K562 (cell line): ENCODE measurements at regions not wholly inside any gene's neighbourhood (a gene's known extent, or its start where the extent isn't known, plus 50 kb on each side); places are given as distances from the start of the nearest gene placed in this dataset.

ENCODE experiments used
- AFF4 ChIP-seq: sonication (generic); formaldehyde crosslinking; IDR thresholded peaks from 2 replicates; pipeline ENCODE4 v1.8.0; 2023; ENCODE audit warnings: mild to moderate bottlenecking, missing genetic modification reagents
- ARID1B ChIP-seq: fragments of 450-650 bp; IDR thresholded peaks from 2 replicates; pipeline ENCODE4 v1.6.1; 2016; ENCODE audit warnings: antibody characterized with exemption, mild to moderate bottlenecking, inconsistent platforms
- CREB1 ChIP-seq, 2 experiments: sonication (generic) in 1 of 2; formaldehyde crosslinking in 1 of 2; IDR thresholded peaks; 2 replicates each; pipeline versions ENCODE4 v1.6.1 to v1.8.0; 2012 to 2022; ENCODE audit warnings: inconsistent platforms in 1 of 2, mild to moderate bottlenecking in 1 of 2, missing genetic modification reagents in 1 of 2, moderate library complexity in 1 of 2
- ETV5 ChIP-seq: sonication (generic); formaldehyde crosslinking; IDR thresholded peaks from 2 replicates; pipeline ENCODE4 v1.4.0; 2020; ENCODE audit warnings: low read depth, mild to moderate bottlenecking, missing genetic modification reagents
- FOXA3 ChIP-seq, 2 experiments: fragments of 450-650 bp in 1 of 2; sonication (generic) in 1 of 2; formaldehyde crosslinking; IDR thresholded peaks in 1 of 2; conservative IDR thresholded peaks in 1 of 2; 2 replicates each; pipeline versions ENCODE4 v1.4.0 to v1.8.0; 2020 to 2022; ENCODE audit warnings: mild to moderate bottlenecking in 2 of 2, missing genetic modification reagents in 1 of 2
- GATA2 ChIP-seq: sonication (generic); formaldehyde crosslinking; IDR thresholded peaks from 2 replicates; pipeline ENCODE4 v1.4.0; 2020; ENCODE audit warnings: mild to moderate bottlenecking, missing genetic modification reagents
- LEF1 ChIP-seq: fragments of 450-650 bp; IDR thresholded peaks from 2 replicates; pipeline ENCODE4 v1.6.1; 2016; ENCODE audit warnings: mild to moderate bottlenecking
- MAZ ChIP-seq, 2 experiments: fragments of 450-650 bp in 1 of 2; sonication (generic) in 1 of 2; formaldehyde crosslinking; IDR thresholded peaks in 1 of 2; conservative IDR thresholded peaks in 1 of 2; 2 replicates each; pipeline versions ENCODE4 v1.4.0 to v1.5.0; 2020; ENCODE audit warnings: mild to moderate bottlenecking in 1 of 2, missing genetic modification reagents in 1 of 2
- MTA1 ChIP-seq: fragments of 450-650 bp; IDR thresholded peaks from 2 replicates; pipeline ENCODE4 v1.6.1; 2017; ENCODE audit warnings: borderline replicate concordance
- MTA3 ChIP-seq: fragments of 450-650 bp; formaldehyde crosslinking; IDR thresholded peaks from 2 replicates; pipeline ENCODE4 v1.6.1; 2017; ENCODE audit warnings: mild to moderate bottlenecking, borderline replicate concordance
- SOX6 ChIP-seq: fragments of 450-650 bp; IDR thresholded peaks from 2 replicates; pipeline ENCODE4 v1.6.1; 2014; ENCODE audit warnings: mild to moderate bottlenecking
- TBL1XR1 ChIP-seq, 2 experiments: IDR thresholded peaks; 2 replicates each; pipeline ENCODE4 v1.6.1; 2012; ENCODE audit warnings: improper control_type of control experiment in 2 of 2, low read length in 2 of 2, mild to moderate bottlenecking in 1 of 2
- ZFP1 ChIP-seq: fragments of 450-650 bp; formaldehyde crosslinking; IDR thresholded peaks from 2 replicates; pipeline ENCODE4 v1.4.0; 2020; ENCODE audit warnings: mild to moderate bottlenecking, mixed read lengths
- ZNF583 ChIP-seq: fragments of 250-450 bp; sonication (Bioruptor Pico); IDR thresholded peaks from 2 replicates; pipeline ENCODE4 v1.4.0; 2020
- TF ChIP-seq, protein P1 (sequence below), 2 experiments: fragments of 450-650 bp; formaldehyde crosslinking in 1 of 2; IDR thresholded peaks; 2 replicates each; pipeline versions ENCODE4 v1.4.0 to v1.6.1; 2014 to 2020; ENCODE audit warnings: mild to moderate bottlenecking in 2 of 2, borderline replicate concordance in 1 of 2, low read depth in 1 of 2

DNA sequence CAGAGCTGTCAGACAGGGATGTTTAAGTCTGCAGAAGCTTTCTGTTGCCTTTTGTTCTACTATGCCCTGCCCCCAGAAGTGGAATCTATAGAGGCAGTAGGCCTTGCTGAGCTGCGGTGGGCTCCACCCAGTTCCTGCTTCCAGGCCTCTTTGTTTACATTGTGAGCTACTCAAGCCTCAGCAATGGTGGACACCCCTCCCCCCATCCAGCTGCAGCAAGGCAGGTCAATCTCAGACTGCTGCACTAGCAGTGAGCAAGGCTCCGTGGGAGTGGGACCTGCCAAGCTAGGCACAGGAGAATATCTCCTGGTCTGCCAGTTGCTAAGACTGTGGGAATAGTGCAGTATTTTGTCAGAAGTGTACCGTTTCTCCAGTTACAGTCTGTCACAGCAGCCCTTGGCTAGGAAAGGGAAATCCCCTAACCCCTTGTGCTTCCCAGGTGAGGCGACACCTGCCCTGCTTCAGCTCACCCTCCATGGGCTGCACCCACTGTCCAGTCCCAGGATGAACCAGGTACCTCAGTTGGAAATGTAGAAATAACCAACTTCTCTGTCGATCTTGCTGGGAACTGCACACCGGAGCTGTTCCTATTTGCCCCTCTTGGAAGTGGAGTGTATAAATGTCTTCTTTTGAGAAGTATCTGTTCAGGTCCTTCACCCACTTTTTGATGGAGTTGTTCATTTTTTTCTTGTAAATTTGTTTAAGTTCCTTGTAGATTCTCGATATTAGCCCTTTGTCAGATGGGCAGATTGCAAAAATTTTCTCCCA lies 213.5 kb upstream of the SLC38A2 start (continued):
- TF ChIP-seq AFF4 (CRISPR knock-in tag) (peak; percentile 75; the same call in 1 of the 2 replicates), ZFP1 (no peak), ARID1B (peak; percentile 41; the same call in 1 of the 2 replicates), LEF1 (peak; percentile 82), TBL1XR1 (IDR thresholded peaks at IDR 0.05; ENCODE audit: low read length in 2 of 2) (peak in 1 of 2 experiments; percentile 49; a peak in 1 of 4 replicates), MAZ (CRISPR knock-in tag; conservative IDR thresholded peaks at IDR 0.05 in 1 of 2, IDR thresholded peaks at IDR 0.05 in 1 of 2) (peak in 1 of 2 experiments; percentile 70; a peak in 2 of 4 replicates), GATA2 (no peak), ZNF583 (CRISPR knock-in tag) (no peak), ETV5 (CRISPR knock-in tag) (0 out of 2 replicates have a peak, but pooled peaks have one; percentile 39), FOXA3 (CRISPR knock-in tag; conservative IDR thresholded peaks at IDR 0.05 in 1 of 2, IDR thresholded peaks at IDR 0.05 in 1 of 2) (peak; percentile 98 to 99), SOX6 (peak; percentile 76), MTA3 (0 out of 2 replicates have a peak, but pooled peaks have one; percentile 54), CREB1 (IDR thresholded peaks at IDR 0.05) (no peak), CREB1 (CRISPR knock-in tag; IDR thresholded peaks at IDR 0.05) (0 out of 2 replicates have a peak, but pooled peaks have one; percentile 30), MTA1 (no peak)
- TF ChIP-seq, protein P1, sequence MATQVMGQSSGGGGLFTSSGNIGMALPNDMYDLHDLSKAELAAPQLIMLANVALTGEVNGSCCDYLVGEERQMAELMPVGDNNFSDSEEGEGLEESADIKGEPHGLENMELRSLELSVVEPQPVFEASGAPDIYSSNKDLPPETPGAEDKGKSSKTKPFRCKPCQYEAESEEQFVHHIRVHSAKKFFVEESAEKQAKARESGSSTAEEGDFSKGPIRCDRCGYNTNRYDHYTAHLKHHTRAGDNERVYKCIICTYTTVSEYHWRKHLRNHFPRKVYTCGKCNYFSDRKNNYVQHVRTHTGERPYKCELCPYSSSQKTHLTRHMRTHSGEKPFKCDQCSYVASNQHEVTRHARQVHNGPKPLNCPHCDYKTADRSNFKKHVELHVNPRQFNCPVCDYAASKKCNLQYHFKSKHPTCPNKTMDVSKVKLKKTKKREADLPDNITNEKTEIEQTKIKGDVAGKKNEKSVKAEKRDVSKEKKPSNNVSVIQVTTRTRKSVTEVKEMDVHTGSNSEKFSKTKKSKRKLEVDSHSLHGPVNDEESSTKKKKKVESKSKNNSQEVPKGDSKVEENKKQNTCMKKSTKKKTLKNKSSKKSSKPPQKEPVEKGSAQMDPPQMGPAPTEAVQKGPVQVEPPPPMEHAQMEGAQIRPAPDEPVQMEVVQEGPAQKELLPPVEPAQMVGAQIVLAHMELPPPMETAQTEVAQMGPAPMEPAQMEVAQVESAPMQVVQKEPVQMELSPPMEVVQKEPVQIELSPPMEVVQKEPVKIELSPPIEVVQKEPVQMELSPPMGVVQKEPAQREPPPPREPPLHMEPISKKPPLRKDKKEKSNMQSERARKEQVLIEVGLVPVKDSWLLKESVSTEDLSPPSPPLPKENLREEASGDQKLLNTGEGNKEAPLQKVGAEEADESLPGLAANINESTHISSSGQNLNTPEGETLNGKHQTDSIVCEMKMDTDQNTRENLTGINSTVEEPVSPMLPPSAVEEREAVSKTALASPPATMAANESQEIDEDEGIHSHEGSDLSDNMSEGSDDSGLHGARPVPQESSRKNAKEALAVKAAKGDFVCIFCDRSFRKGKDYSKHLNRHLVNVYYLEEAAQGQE (IDR thresholded peaks at IDR 0.05; ENCODE audit: borderline replicate concordance): peak; percentile 13; the same call in 1 of the 2 replicates
- TF ChIP-seq, protein P1 (CRISPR knock-in tag; IDR thresholded peaks at IDR 0.05; ENCODE audit: low read depth): no peak
